ENCODE measurements at regions not wholly inside any gene's neighbourhood (a gene's known extent, or its start where the extent isn't known, plus 50 kb on each side); places are given as distances from the start of the nearest gene placed in this dataset.
A peak's percentile ranks its signal among the peaks of the same experiment; 100 is the strongest.

DNA sequence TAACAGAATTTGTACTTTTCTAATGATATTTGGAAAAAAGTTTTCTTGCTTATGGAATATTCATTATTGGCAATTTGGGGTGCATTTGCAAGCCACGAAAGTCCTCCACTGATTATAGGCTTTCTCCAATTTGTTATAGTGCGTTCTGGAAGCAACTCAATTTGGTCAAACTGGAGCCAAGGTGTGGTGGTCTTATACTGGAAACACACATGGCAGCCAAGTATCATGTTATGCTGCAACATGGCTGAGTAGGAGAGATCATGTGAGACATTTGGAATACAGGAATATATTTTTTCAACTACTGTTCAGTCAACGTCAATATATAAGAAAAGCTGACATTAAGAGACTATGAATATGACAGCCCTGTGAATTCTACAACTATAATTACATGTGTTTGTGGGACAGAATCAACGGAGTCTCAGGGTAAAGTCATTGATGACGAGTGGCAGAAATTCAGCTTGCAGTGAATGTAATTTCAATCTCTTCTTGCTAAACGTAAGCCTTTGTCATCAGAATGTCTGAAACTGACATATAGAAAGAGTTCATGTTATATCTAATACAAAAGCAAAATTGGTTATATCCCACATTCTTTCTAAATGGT, 83.8 kb upstream of the FIBIN start:
- intact Hi-C loops (cut with DNase I; ENCODE audit: low total_unique reads): no loop called here
- no peak for DNase-seq
- H3K4me3 ChIP-seq: no peak overlapping the region
- no peaks in the 10 kb centered on the region for H3K9me3 ChIP-seq
- 68 to 74% (median 72%) methylated on average over 6 of the region's 6 CpGs for WGBS, 5 donors
- H3K27me3 ChIP-seq: no peaks in the 10 kb centered on the region
- peaks cover 0 to 18% (median 5%) of the 10 kb centered on the region in 4 donors for H3K4me1 ChIP-seq
- TF ChIP-seq EP300 (IDR thresholded peaks at IDR 0.05) (no peak), POLR2A (IDR thresholded peaks at IDR 0.05) (no peak), POLR2AphosphoS5 (IDR thresholded peaks at IDR 0.05) (no peak)
- TF ChIP-seq, protein P1, sequence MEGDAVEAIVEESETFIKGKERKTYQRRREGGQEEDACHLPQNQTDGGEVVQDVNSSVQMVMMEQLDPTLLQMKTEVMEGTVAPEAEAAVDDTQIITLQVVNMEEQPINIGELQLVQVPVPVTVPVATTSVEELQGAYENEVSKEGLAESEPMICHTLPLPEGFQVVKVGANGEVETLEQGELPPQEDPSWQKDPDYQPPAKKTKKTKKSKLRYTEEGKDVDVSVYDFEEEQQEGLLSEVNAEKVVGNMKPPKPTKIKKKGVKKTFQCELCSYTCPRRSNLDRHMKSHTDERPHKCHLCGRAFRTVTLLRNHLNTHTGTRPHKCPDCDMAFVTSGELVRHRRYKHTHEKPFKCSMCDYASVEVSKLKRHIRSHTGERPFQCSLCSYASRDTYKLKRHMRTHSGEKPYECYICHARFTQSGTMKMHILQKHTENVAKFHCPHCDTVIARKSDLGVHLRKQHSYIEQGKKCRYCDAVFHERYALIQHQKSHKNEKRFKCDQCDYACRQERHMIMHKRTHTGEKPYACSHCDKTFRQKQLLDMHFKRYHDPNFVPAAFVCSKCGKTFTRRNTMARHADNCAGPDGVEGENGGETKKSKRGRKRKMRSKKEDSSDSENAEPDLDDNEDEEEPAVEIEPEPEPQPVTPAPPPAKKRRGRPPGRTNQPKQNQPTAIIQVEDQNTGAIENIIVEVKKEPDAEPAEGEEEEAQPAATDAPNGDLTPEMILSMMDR (IDR thresholded peaks at IDR 0.05): no peak
- no peaks in the 10 kb centered on the region for H3K36me3 ChIP-seq
- H3K27ac ChIP-seq: no peak overlapping the region

DNA sequence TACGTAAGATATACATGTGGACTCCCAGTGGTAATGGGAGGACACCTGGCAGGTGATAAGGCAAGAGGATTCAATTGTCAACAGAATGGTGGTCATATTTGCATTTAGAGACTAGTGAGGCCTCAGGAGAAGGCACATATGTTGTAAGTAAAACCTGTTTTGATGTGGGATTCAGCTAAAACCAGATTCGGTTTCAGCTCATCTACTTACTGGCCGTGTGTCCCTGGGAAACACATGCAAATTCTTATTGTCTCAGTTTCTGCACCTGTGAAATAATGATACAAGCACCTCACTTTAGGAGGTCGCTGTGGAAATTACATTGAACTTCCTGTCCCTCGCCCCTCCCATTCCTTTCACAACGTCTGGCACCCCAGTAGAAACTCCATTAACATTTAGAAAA, 78.9 kb upstream of the FIBIN start:
- no peak overlapping the region for H3K27ac ChIP-seq
- intact Hi-C loops (cut with DNase I; ENCODE audit: low total_unique reads): no loop called here
- TF ChIP-seq POLR2A (IDR thresholded peaks at IDR 0.05): no peak
- TF ChIP-seq POLR2AphosphoS5 (IDR thresholded peaks at IDR 0.05): no peak
- TF ChIP-seq, protein P1 (IDR thresholded peaks at IDR 0.05): no peak
- TF ChIP-seq EP300 (IDR thresholded peaks at IDR 0.05): no peak
- 59 to 76% (median 64%) methylated on average over 6 of the region's 6 CpGs for WGBS, 5 donors
- no peaks in the 10 kb centered on the region for H3K27me3 ChIP-seq
- no peak overlapping the region for H3K4me3 ChIP-seq
- no peak for DNase-seq
- peaks cover 0 to 18% (median 5%) of the 10 kb centered on the region in 4 donors for H3K4me1 ChIP-seq
- H3K9me3 ChIP-seq: peaks cover 0 to 2% (median 0%) of the 10 kb centered on the region in 4 donors
- H3K36me3 ChIP-seq: no peaks in the 10 kb centered on the region

DNA sequence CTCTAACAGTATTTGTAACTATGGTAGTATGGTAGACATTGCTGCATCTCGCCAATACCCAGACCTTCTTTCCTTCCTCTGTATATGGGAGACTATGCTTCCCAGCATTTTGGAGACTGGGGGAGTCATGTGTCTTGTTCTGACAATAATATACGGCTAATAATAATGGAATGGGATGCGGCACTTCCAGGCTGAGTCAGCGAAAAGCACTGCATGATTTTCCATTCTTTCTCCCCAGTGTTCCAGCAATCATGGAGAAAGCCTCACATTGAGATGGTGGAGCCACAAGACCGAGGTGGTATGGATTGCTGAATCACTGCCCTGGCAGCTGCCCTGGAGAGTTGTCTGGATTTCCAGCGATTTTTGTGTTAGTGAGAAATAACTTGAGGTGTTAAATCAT, 77.1 kb upstream of the FIBIN start:
- no peak for DNase-seq
- intact Hi-C loops (cut with DNase I; ENCODE audit: low total_unique reads): no loop called here

DNA sequence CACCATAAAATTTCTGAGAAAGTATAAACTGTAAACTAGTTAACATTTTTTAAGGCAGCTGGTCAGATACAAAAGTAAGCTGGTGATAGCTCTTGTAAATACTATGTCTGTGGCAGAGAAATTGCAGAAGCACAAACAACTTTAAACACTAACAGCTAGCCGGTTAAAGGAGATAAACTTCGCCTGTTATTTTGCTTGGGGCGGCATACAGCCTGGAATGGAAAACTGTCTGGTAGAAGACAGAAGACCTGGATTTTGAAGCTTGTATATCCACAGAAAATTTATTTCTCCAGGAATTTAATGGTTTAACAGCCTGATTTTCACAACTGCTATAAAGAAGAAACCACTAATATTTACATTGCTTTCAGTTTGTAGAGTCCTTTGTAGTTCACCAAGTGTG, 65.3 kb upstream of the FIBIN start:
- no peak for DNase-seq
- peaks cover 0 to 7% (median 0%) of the 10 kb centered on the region in 4 donors for H3K4me1 ChIP-seq
- H3K36me3 ChIP-seq: no peaks in the 10 kb centered on the region
- H3K4me3 ChIP-seq: no peak overlapping the region
- H3K27ac ChIP-seq: peak overlapping the region in 1 of 5 donors; percentile 26
- peaks cover 0 to 3% (median 0%) of the 10 kb centered on the region in 4 donors for H3K9me3 ChIP-seq
- H3K27me3 ChIP-seq: no peaks in the 10 kb centered on the region
- 55 to 76% (median 68%) methylated on average over 3 of the region's 3 CpGs for WGBS, 5 donors
- no peak for TF ChIP-seq POLR2AphosphoS5 (IDR thresholded peaks at IDR 0.05)
- TF ChIP-seq, protein P1 (IDR thresholded peaks at IDR 0.05): no peak
- no peak for TF ChIP-seq EP300 (IDR thresholded peaks at IDR 0.05)
- no peak for TF ChIP-seq POLR2A (IDR thresholded peaks at IDR 0.05)
- intact Hi-C loops (cut with DNase I; ENCODE audit: low total_unique reads): no loop called here

More for the DNA sequence above, 77.1 kb upstream of the FIBIN start:
- H3K27me3 ChIP-seq: no peaks in the 10 kb centered on the region
- no peaks in the 10 kb centered on the region for H3K36me3 ChIP-seq
- H3K9me3 ChIP-seq: peaks cover 0 to 8% (median 3%) of the 10 kb centered on the region in 4 donors
- H3K4me1 ChIP-seq: no peaks in the 10 kb centered on the region
- H3K27ac ChIP-seq: no peak overlapping the region
- no peak for TF ChIP-seq POLR2AphosphoS5 (IDR thresholded peaks at IDR 0.05)
- TF ChIP-seq, protein P1 (IDR thresholded peaks at IDR 0.05): no peak
- no peak for TF ChIP-seq EP300 (IDR thresholded peaks at IDR 0.05)
- TF ChIP-seq POLR2A (IDR thresholded peaks at IDR 0.05): no peak
- H3K4me3 ChIP-seq: no peak overlapping the region
- WGBS, 5 donors: 75 to 85% (median 82%) methylated on average over 6 of the region's 6 CpGs
